ENCODE measurements at regions not wholly inside any gene's neighbourhood (a gene's known extent, or its start where the extent isn't known, plus 50 kb on each side); places are given as distances from the start of the nearest gene placed in this dataset.

GRCh38 chr12:43054085-43054484 is 464.5 kb upstream of the PRICKLE1 start:
- DNase-seq (ENCODE audit: low read depth in 2 of 3, low spot score in 2 of 3), result no peak

GRCh38 chr12:43052441-43052840 is 462.9 kb upstream of the PRICKLE1 start:
- no peak for DNase-seq (ENCODE audit: low read depth in 2 of 3, low spot score in 2 of 3)

GRCh38 chr12:43044241-43044640 is 454.7 kb upstream of the PRICKLE1 start:
- no peak for DNase-seq (ENCODE audit: low read depth in 2 of 3, low spot score in 2 of 3)

DNA sequence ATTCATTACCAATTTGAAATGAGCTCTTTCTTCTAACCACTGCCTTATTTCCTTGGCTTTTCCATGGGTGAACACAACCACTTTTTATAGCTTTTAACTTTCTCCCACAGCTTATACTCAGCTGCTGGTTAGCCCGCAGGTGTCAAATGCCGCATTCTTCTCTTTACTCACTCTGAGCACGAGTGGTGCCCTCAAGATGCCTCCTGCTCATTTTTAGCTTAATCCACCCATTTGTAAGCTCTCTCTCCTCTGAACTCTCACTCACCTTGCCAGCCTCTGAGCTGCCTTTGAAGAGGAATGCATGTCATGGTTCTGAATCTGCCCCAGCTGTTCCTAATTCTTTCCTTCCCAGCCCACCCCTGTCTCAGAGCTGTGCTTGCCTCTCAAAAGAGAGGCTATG is 449.4 kb upstream of the PRICKLE1 start:
- no peak for DNase-seq (ENCODE audit: low read depth in 2 of 3, low spot score in 2 of 3)

DNA sequence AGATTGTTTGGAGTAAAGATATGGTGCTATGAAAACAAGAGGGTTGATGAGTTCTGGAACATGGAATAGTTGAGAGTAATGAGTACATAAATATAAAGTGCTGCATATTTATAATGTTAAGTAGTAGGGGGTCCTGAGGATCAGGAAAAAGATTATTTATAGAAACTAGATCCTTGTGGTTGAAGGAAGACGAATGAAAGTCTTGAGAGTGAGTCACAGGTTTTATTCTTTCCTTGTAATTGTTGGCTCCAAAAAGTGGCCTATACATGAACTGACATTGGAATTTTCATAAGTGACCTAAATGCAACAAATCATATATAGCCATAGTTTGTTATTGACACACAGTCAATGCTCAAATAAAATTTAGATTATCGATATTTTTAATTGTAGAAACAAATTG is 440.4 kb upstream of the PRICKLE1 start:
- DNase-seq (ENCODE audit: low read depth in 2 of 3, low spot score in 2 of 3), result no peak

- no peak for DNase-seq (ENCODE audit: low read depth in 2 of 3, low spot score in 2 of 3)
Observed at GRCh38 chr12:43028826-43029225, 439.3 kb upstream of the PRICKLE1 start.

- DNase-seq (ENCODE audit: low read depth in 2 of 3, low spot score in 2 of 3), result no peak
Observed at GRCh38 chr12:43022838-43023237, 433.3 kb upstream of the PRICKLE1 start.

DNA sequence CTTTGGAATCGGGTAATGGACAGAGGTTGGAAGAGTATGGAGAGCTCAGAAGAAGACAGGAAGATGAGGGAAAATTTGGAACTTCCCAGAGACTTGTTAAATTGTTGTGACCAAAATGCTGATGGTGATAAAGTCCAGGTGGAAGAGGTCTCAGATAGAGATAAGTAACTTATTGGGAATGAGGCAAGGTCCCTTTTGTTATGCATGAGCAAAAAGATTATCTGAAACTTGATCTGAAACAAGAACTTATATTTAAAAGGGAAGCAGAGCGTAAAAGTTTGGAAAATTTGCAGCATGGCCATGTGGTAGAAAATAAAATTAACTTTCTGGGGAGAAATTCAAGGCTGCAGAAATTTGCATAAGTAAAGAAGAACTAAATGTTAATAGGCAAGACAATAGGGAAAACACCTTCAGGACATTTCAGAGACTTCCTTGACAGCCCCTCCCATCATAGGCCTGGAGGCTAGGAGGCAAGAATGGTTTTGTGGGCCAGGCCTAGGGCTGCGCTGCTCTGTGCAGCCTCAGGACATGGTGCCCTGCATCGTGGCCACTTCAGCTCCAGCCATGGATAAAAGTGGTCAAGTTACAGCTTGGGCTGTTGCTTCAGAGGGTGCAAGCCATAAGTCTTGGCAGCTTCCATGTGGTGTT is 425.7 kb upstream of the PRICKLE1 start:
- no peak for DNase-seq (ENCODE audit: low read depth in 2 of 3, low spot score in 2 of 3)

- no peak for DNase-seq (ENCODE audit: low read depth in 2 of 3, low spot score in 2 of 3)
Observed at GRCh38 chr12:43011383-43011926, 421.9 kb upstream of the PRICKLE1 start.

DNA sequence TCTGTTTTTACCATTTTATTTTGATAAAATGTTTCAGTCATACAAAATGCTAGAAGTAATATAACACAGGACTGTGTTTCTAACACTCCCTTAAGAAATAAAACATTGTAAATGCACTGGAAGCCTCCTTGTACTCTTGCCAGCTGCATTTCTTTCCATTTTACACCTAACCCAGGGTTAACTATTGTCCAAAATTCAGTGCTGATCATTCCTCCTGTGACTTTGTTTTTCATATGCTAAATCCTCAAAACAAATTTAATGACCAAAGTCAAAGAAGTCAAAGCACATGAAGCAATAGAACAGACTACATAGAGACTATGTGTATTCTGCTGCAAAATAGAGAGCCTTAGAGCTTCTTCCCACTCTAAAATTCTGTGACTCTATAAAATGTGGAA is 420.3 kb upstream of the PRICKLE1 start:
- DNase-seq (ENCODE audit: low read depth in 2 of 3, low spot score in 2 of 3), result no peak

DNA sequence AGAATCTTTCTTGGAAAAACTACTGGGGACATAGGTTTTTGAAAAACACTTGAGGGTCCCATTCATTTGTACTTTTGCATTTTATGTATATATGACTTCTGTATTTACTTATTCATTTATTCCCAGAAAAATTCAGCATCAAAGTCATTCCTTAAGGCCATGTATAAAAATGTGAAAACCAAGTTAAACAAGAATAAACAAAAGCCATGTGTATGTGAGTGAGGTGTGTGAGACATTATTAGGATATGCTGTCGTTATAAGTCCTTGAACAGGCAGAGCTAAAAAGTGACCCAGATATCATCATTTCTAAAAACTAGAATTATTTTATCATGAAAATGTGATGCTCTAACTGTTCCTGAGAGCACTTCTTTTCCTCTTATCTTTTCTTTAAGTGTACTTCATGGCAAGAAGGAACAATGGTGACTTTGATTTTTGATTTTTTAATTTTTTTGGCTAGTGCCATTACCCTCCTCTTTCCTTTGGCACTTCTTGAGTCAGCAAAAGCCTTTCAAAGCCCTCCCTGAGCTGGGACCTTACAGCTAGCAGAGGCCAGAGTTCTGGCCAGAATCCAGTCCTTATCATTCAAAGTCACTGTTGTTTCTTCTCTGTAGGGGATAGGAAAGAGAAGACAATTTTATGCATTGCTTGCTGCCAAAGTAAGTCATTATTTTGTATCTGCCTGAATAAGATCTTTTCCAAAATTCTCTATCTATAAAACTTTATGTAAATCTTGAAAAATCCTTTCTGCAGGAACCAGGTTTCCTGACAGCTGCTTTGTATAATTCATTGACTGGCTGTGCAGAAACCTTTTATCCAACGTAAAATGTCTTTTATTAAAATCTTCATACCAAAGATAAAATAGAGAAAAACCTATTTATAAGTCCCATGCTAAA is 419.7 kb upstream of the PRICKLE1 start:
- DNase-seq (ENCODE audit: low read depth in 2 of 3, low spot score in 2 of 3), result no peak

DNA sequence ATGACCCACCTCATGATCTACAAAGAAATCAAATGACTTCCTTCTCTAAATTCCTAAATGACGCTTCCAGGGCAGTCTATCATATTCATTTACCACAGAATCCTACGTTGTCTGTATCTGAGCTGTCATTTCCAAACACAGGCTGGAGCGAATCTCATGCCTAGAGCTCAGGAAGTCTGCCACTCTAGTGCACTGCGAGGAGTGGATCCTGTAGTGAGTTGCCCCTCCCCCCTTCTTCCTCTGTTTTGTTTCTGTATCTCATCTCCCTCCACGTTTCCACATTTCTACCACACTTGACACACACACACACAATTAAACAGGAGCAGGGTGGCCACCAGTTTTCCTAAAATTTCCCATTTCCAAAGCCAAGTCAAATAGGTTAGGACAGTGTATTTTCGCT is 415.4 kb upstream of the PRICKLE1 start:
- no peak for DNase-seq (ENCODE audit: low read depth in 2 of 3, low spot score in 2 of 3)

- no peak for DNase-seq (ENCODE audit: low read depth in 2 of 3, low spot score in 2 of 3)
Observed at GRCh38 chr12:43004141-43004540, 414.6 kb upstream of the PRICKLE1 start.

- no peak for DNase-seq (ENCODE audit: low read depth in 2 of 3, low spot score in 2 of 3)
Observed at GRCh38 chr12:42996869-42997431, 407.4 kb upstream of the PRICKLE1 start.

- no peak for DNase-seq (ENCODE audit: low read depth in 2 of 3, low spot score in 2 of 3)
Observed at GRCh38 chr12:42992826-42993225, 403.3 kb upstream of the PRICKLE1 start.

GRCh38 chr12:42990387-42990786 is 400.8 kb upstream of the PRICKLE1 start:
- no peak for DNase-seq (ENCODE audit: low read depth in 2 of 3, low spot score in 2 of 3)

- DNase-seq (ENCODE audit: low read depth in 2 of 3, low spot score in 2 of 3), result no peak
Observed at GRCh38 chr12:42987216-42987650, 397.7 kb upstream of the PRICKLE1 start.

GRCh38 chr12:42985506-42985905 is 396.0 kb upstream of the PRICKLE1 start:
- DNase-seq (ENCODE audit: low read depth in 2 of 3, low spot score in 2 of 3), result no peak

GRCh38 chr12:42982828-42983227 is 393.3 kb upstream of the PRICKLE1 start:
- no peak for DNase-seq (ENCODE audit: low read depth in 2 of 3, low spot score in 2 of 3)

DNA sequence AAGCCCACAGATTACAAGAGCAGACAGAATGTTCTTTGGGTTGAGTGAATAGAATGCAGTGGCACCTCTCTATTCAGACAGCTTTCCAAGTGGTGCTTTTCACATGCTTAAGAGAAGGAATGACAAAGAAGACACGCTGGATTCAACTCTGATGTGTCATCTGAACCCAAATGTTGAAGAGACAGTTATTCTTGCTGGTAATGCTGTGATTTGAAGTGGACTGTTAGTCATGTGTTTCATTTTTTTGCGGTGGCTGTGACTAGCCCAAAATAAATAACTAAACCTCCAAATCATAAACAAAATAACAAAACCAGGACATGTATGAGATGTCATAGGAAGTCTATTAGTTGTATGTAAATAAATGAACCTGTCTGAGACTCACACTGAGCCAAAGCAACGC is 391.8 kb upstream of the PRICKLE1 start:
- DNase-seq (ENCODE audit: low read depth in 2 of 3, low spot score in 2 of 3), result no peak

GRCh38 chr12:42980441-42980840 is 390.9 kb upstream of the PRICKLE1 start:
- no peak for DNase-seq (ENCODE audit: low read depth in 2 of 3, low spot score in 2 of 3)

DNA sequence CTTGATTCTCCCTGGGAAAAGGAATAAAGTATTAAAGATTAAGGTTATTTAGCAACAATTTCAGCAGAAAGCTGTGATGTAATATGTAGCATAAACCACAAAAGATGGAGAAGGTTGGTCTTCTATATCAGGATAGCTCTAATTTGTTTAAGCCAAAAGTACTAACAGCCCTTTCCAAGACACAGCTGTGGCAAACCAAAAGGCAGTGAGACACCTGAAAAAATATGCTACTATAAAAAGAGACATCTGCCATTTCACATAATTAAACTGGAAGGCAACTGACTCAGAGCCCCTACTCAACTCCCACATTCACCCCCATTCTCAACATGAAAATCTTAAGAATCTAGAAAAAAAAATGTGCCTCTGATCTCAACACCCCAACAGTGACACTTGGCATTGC is 390.2 kb upstream of the PRICKLE1 start:
- no peak for DNase-seq (ENCODE audit: low read depth in 2 of 3, low spot score in 2 of 3)
